H1 (cell line): ENCODE measurements at regions not wholly inside any gene's neighbourhood (a gene's known extent, or its start where the extent isn't known, plus 50 kb on each side); places are given as distances from the start of the nearest gene placed in this dataset.

Experiments
- CHD1 ChIP-seq: IDR thresholded peaks from 2 replicates; pipeline ENCODE4 v1.6.1; 2012; ENCODE audit warnings: low read depth, low read length, improper control_type of control experiment
- CREB1 ChIP-seq: IDR thresholded peaks from 2 replicates; pipeline ENCODE4 v1.6.1; 2012; ENCODE audit warnings: inconsistent platforms
- CTCF ChIP-seq, 3 experiments: IDR thresholded peaks; 1 replicate in 2 of 3; 2 replicates in 1 of 3; pipeline versions ENCODE4 v1.5.1 to v1.6.1; 2011; ENCODE audit warnings: low read length in 3 of 3, mild to moderate bottlenecking in 3 of 3, inconsistent platforms in 2 of 3, low read depth in 1 of 3, moderate library complexity in 1 of 3; ENCODE audit not compliant: insufficient read depth in 1 of 3; ENCODE audit errors: control extremely low read depth in 1 of 3
- EP300 ChIP-seq, 2 experiments: IDR thresholded peaks; 1 replicate in 1 of 2; 2 replicates in 1 of 2; pipeline ENCODE4 v1.6.1; 2011 to 2012; ENCODE audit warnings: low read depth in 2 of 2, low read length in 2 of 2, mild to moderate bottlenecking in 2 of 2, borderline replicate concordance in 1 of 2, inconsistent platforms in 1 of 2, moderate library complexity in 1 of 2
- EZH2 ChIP-seq: fragments of 200-600 bp; sonication (generic); IDR thresholded peaks from 2 replicates; pipeline ENCODE4 v1.7.1; 2012; ENCODE audit warnings: low read depth, mild to moderate bottlenecking, moderate library complexity, low read length, inconsistent platforms; ENCODE audit not compliant: severe bottlenecking
- GABPA ChIP-seq: IDR thresholded peaks from 2 replicates; pipeline ENCODE4 v1.6.1; 2011; ENCODE audit warnings: mild to moderate bottlenecking, low read length, moderate library complexity, borderline replicate concordance; ENCODE audit not compliant: insufficient read depth
- JUN ChIP-seq: IDR thresholded peaks from 2 replicates; pipeline ENCODE4 v1.6.1; 2011; ENCODE audit warnings: low read depth, mild to moderate bottlenecking, improper control_type of control experiment, low read length
- POLR2AphosphoS5 ChIP-seq: IDR thresholded peaks from 2 replicates; pipeline ENCODE4 v1.6.1; 2011; ENCODE audit warnings: low read depth, low read length
- RFX5 ChIP-seq: IDR thresholded peaks from 2 replicates; pipeline ENCODE4 v1.6.1; 2011; ENCODE audit warnings: low read depth, low read length, improper control_type of control experiment, borderline replicate concordance
- SIX5 ChIP-seq: IDR thresholded peaks from 2 replicates; pipeline ENCODE4 v1.6.1; 2011; ENCODE audit warnings: mild to moderate bottlenecking, low read depth, low read length
- SRF ChIP-seq: IDR thresholded peaks from 2 replicates; pipeline ENCODE4 v1.6.1; 2011; ENCODE audit warnings: mild to moderate bottlenecking, low read depth, low read length, moderate library complexity
- TAF1 ChIP-seq: IDR thresholded peaks from 2 replicates; pipeline ENCODE4 v1.6.1; 2011; ENCODE audit warnings: mild to moderate bottlenecking, low read depth, low read length
- YY1 ChIP-seq: IDR thresholded peaks from 2 replicates; pipeline ENCODE4 v1.6.1; 2011; ENCODE audit warnings: low read depth, mild to moderate bottlenecking, low read length

GRCh38 chr11:16555956-16556355 is 182.5 kb upstream of the C11orf58 start:
- TF ChIP-seq EZH2 (no peak), CTCF (IDR thresholded peaks at IDR 0.05; ENCODE audit: control extremely low read depth in 1 of 3, insufficient read depth in 1 of 3, low read depth in 1 of 3, low read length in 3 of 3) (no peak), POLR2AphosphoS5 (no peak), SIX5 (no peak), CHD1 (no peak), GABPA (no peak), YY1 (no peak), CREB1 (no peak), EP300 (IDR thresholded peaks at IDR 0.05; ENCODE audit: borderline replicate concordance in 1 of 2, low read depth in 2 of 2, low read length in 2 of 2) (no peak), SRF (no peak), TAF1 (no peak), JUN (no peak), RFX5 (no peak)
